ENCODE measurements at regions not wholly inside any gene's neighbourhood (a gene's known extent, or its start where the extent isn't known, plus 50 kb on each side); places are given as distances from the start of the nearest gene placed in this dataset.
"Not testable (repeated sequence)": the region's sequence is repeated elsewhere in the genome, so short reads cannot be mapped to it uniquely, and the experiment has no call there.

- no peak for DNase-seq
Measured at GRCh38 chr6:149246691-149247384, 70.7 kb upstream of the TAB2 start.

- DNase-seq = no peak
Measured at GRCh38 chr6:149247385-149247763, 70.1 kb upstream of the TAB2 start.

GRCh38 chr6:149248263-149248662 lies 69.2 kb upstream of the TAB2 start:
- not testable (repeated sequence) for DNase-seq

GRCh38 chr6:149248693-149249369 lies 68.7 kb upstream of the TAB2 start:
- no peak for DNase-seq

- DNase-seq = no peak
Measured at GRCh38 chr6:149249370-149250357, 67.8 kb upstream of the TAB2 start.

GRCh38 chr6:149250951-149251350 lies 66.6 kb upstream of the TAB2 start:
- no peak for DNase-seq

- no peak for DNase-seq
Measured at GRCh38 chr6:149252622-149253021, 64.9 kb upstream of the TAB2 start.

- no peak for DNase-seq
Measured at GRCh38 chr6:149254253-149254652, 63.3 kb upstream of the TAB2 start.

- no peak for DNase-seq
Measured at GRCh38 chr6:149259753-149260152, 57.8 kb upstream of the TAB2 start.

- DNase-seq = no peak
Measured at GRCh38 chr6:149260214-149260874, 57.2 kb upstream of the TAB2 start.

GRCh38 chr6:149261364-149262040 lies 56.0 kb upstream of the TAB2 start:
- no peak for DNase-seq

- DNase-seq = no peak
Measured at GRCh38 chr6:149263321-149263720, 54.2 kb upstream of the TAB2 start.

- DNase-seq = peak; percentile 43
Measured at GRCh38 chr6:149264629-149265028, 52.9 kb upstream of the TAB2 start.

GRCh38 chr6:149265945-149266344 lies 51.6 kb upstream of the TAB2 start:
- DNase-seq = no peak

GRCh38 chr6:149266659-149267058 lies 50.9 kb upstream of the TAB2 start:
- DNase-seq = no peak

- DNase-seq = no peak
Measured at GRCh38 chr6:149267072-149267471, 50.4 kb upstream of the TAB2 start.

- no peak for DNase-seq
Measured at GRCh38 chr6:149267513-149268043, 49.9 kb upstream of the TAB2 start.
